Activated effector memory CD4-positive, alpha-beta T cell treated with anti-CD3 and anti-CD28 coated beads, Interleukin-2, amount 50 U/mL, for 16 hours (primary cell): ENCODE measurements at regions not wholly inside any gene's neighbourhood (a gene's known extent, or its start where the extent isn't known, plus 50 kb on each side); places are given as distances from the start of the nearest gene placed in this dataset.
"Not testable (repeated sequence)": the region's sequence is repeated elsewhere in the genome, so short reads cannot be mapped to it uniquely, and the experiment has no call there.

Experiments used
- DNase-seq: peaks from one replicate; pipeline ENCODE4 v3.0.0-alpha.2; 2020

GRCh38 chr12:47408171-47408871, 297.5 kb downstream of the RPAP3 start:
- peak; percentile 68 for DNase-seq

- DNase-seq: no peak
Observed at GRCh38 chr12:47407463-47408129, 298.2 kb downstream of the RPAP3 start.

GRCh38 chr12:47403681-47404080, 302.1 kb downstream of the RPAP3 start:
- DNase-seq: no peak

GRCh38 chr12:47401196-47401595, 304.6 kb downstream of the RPAP3 start:
- DNase-seq: not testable (repeated sequence)

- DNase-seq: no peak
Observed at GRCh38 chr12:47400266-47400665, 305.6 kb downstream of the RPAP3 start.

- peak; percentile 67 for DNase-seq
Observed at GRCh38 chr12:47397664-47398281, 308.1 kb downstream of the RPAP3 start.

- DNase-seq: no peak
Observed at GRCh38 chr12:47396902-47397663, 308.7 kb downstream of the RPAP3 start.

GRCh38 chr12:47394070-47394469, 311.8 kb downstream of the RPAP3 start:
- peak; percentile 68 for DNase-seq

GRCh38 chr12:47393403-47393790, 312.4 kb downstream of the RPAP3 start:
- DNase-seq: no peak

- DNase-seq: peak; percentile 80
Observed at GRCh38 chr12:47391566-47391965, 311.8 kb upstream of the AMIGO2 start.

GRCh38 chr12:47388712-47389111, 309.0 kb upstream of the AMIGO2 start:
- no peak for DNase-seq

- DNase-seq: no peak
Observed at GRCh38 chr12:47387994-47388393, 308.2 kb upstream of the AMIGO2 start.

GRCh38 chr12:47385653-47386052, 305.9 kb upstream of the AMIGO2 start:
- DNase-seq: no peak

GRCh38 chr12:47383942-47384341, 304.2 kb upstream of the AMIGO2 start:
- no peak for DNase-seq

GRCh38 chr12:47382305-47382704, 302.5 kb upstream of the AMIGO2 start:
- DNase-seq: no peak

GRCh38 chr12:47378907-47379306, 299.1 kb upstream of the AMIGO2 start:
- no peak for DNase-seq

- no peak for DNase-seq
Observed at GRCh38 chr12:47378222-47378582, 298.4 kb upstream of the AMIGO2 start.

- no peak for DNase-seq
Observed at GRCh38 chr12:47377414-47378221, 297.9 kb upstream of the AMIGO2 start.

GRCh38 chr12:47376927-47377326, 297.2 kb upstream of the AMIGO2 start:
- DNase-seq: no peak

- DNase-seq: no peak
Observed at GRCh38 chr12:47373554-47374150, 293.9 kb upstream of the AMIGO2 start.

- no peak for DNase-seq
Observed at GRCh38 chr12:47370421-47370820, 290.7 kb upstream of the AMIGO2 start.

GRCh38 chr12:47369085-47369484, 289.3 kb upstream of the AMIGO2 start:
- no peak for DNase-seq
